CD4-positive, alpha-beta T cell (primary cell): ENCODE measurements at regions not wholly inside any gene's neighbourhood (a gene's known extent, or its start where the extent isn't known, plus 50 kb on each side); places are given as distances from the start of the nearest gene placed in this dataset.

Experiments used
- ATAC-seq: fragments of 200-7000 bp; cut with Tn5 transposase; one replicate; pipeline ENCODE4 v1.10.0; 2022; ENCODE audit warnings: mild to moderate bottlenecking; ENCODE audit not compliant: poor library complexity
- CTCF ChIA-PET: fragments of 350-600 bp; sonication (Branson Sonifier 250); formaldehyde crosslinking; loops from one replicate; lab custom pipeline; 2021; ENCODE audit warnings: antibody characterized with exemption, inconsistent platforms; lab: Charles Lee
- POLR2A ChIA-PET: fragments of 350-600 bp; sonication (Branson Sonifier 250); formaldehyde crosslinking; loops from one replicate; lab custom pipeline; 2021; ENCODE audit warnings: antibody characterized with exemption, inconsistent platforms; lab: Charles Lee
- DNase-seq, 14 experiments: peaks; one replicate each; pipeline ENCODE4 v3.0.0-alpha.2; 2013 to 2020; ENCODE audit warnings: mixed read lengths in 2 of 14
- H3K27ac ChIP-seq, 2 donors: one replicate each; pipeline versions ENCODE4 v1.5.1 to v1.7.0; 2013; ENCODE audit warnings: low read length in 2 of 2, low read depth in 1 of 2, mild to moderate bottlenecking in 1 of 2
- H3K27me3 ChIP-seq, 2 experiments: 1 replicate in 1 of 2; 2 replicates in 1 of 2; pipeline versions ENCODE4 v1.6.1 to v1.7.0; 2013; ENCODE audit warnings: low read length in 2 of 2, control low read depth in 1 of 2, mild to moderate bottlenecking in 1 of 2, moderate library complexity in 1 of 2; ENCODE audit not compliant: insufficient read depth in 2 of 2, control insufficient read depth in 1 of 2
- H3K36me3 ChIP-seq: one replicate; pipeline ENCODE4 v1.6.1; 2013; ENCODE audit warnings: low read length, control low read depth; ENCODE audit not compliant: insufficient read depth
- H3K4me1 ChIP-seq: one replicate; pipeline ENCODE4 v1.6.1; 2013; ENCODE audit warnings: low read length, control low read depth; ENCODE audit not compliant: insufficient read depth
- H3K4me3 ChIP-seq: one replicate; pipeline ENCODE4 v1.5.1; 2013; ENCODE audit warnings: mild to moderate bottlenecking, low read length, moderate library complexity
- H3K9me3 ChIP-seq, 2 experiments: 1 replicate in 1 of 2; 2 replicates in 1 of 2; pipeline versions ENCODE4 v1.6.1 to v1.7.0; 2013; ENCODE audit warnings: low read length in 2 of 2, mild to moderate bottlenecking in 2 of 2, control low read depth in 1 of 2, moderate library complexity in 1 of 2; ENCODE audit not compliant: control insufficient read depth in 1 of 2, insufficient read depth in 1 of 2
- H3K27ac Mint-ChIP-seq: one replicate; pipeline ENCODE4 v1.8.0; 2020; ENCODE audit warnings: mixed read lengths
- H3K27me3 Mint-ChIP-seq: one replicate; pipeline ENCODE4 v1.8.0; 2021; ENCODE audit warnings: mixed read lengths
- H3K36me3 Mint-ChIP-seq: one replicate; pipeline ENCODE4 v1.8.0; 2021; ENCODE audit warnings: low read depth, mixed read lengths
- H3K4me1 Mint-ChIP-seq: one replicate; pipeline ENCODE4 v1.8.0; 2021; ENCODE audit warnings: low read depth, mixed read lengths
- H3K4me3 Mint-ChIP-seq: one replicate; pipeline ENCODE4 v1.8.0; 2020; ENCODE audit warnings: mild to moderate bottlenecking, mixed read lengths
- H3K9me3 Mint-ChIP-seq: one replicate; pipeline ENCODE4 v1.8.0; 2020; ENCODE audit warnings: mixed read lengths
- CTCF ChIP-seq: fragments of 200-600 bp; IDR thresholded peaks from one replicate; pipeline ENCODE4 v1.8.0; 2022; ENCODE audit warnings: antibody characterized with exemption, mild to moderate bottlenecking
- intact Hi-C, 2 experiments: fragments of 100-400 bp; cut with DNase I in 1 of 2; cut with micrococcal nuclease in 1 of 2; formaldehyde crosslinking; loops; one replicate each; pipeline versions ENCODE4 v1.15.1 to v1.9.0; 2023 to 2025; cut with DNase I, micrococcal nuclease

GRCh38 chr6:141259807-141260206 lies 872.9 kb upstream of the GJE1 start:
- Mint-ChIP-seq H3K4me3 (no peak overlapping the region), H3K4me1 (no peaks in the 10 kb centered on the region), H3K36me3 (no peaks in the 10 kb centered on the region), H3K27me3 (no peaks in the 10 kb centered on the region), H3K9me3 (no peaks in the 10 kb centered on the region), H3K27ac (no peak overlapping the region)
- intact Hi-C loops, result loop anchor here in 1 of 2 experiments (10.0 kb wide), 1 partner anchor 1115 kb away; no protein-coding TSS in a partner anchor
- Histone ChIP-seq H3K27ac (no peak overlapping the region), H3K27me3 (no peaks in the 10 kb centered on the region), H3K4me3 (no peak overlapping the region), H3K9me3 (peaks cover 0 to 6% of the 10 kb centered on the region in 2 experiments), H3K36me3 (no peaks in the 10 kb centered on the region), H3K4me1 (no peaks in the 10 kb centered on the region)
- TF ChIP-seq CTCF, result no peak
- CTCF ChIA-PET, result no interaction called here
- ATAC-seq (no peak), DNase-seq (no peak)
- POLR2A ChIA-PET, result no interaction called here

GRCh38 chr6:141259091-141259490 lies 873.6 kb upstream of the GJE1 start:
- intact Hi-C loops, result loop anchor here in 1 of 2 experiments (10.0 kb wide), 1 partner anchor 1116 kb away; no protein-coding TSS in a partner anchor
- H3K4me1 ChIP-seq, result no peaks in the 10 kb centered on the region
- TF ChIP-seq CTCF, result no peak

DNA sequence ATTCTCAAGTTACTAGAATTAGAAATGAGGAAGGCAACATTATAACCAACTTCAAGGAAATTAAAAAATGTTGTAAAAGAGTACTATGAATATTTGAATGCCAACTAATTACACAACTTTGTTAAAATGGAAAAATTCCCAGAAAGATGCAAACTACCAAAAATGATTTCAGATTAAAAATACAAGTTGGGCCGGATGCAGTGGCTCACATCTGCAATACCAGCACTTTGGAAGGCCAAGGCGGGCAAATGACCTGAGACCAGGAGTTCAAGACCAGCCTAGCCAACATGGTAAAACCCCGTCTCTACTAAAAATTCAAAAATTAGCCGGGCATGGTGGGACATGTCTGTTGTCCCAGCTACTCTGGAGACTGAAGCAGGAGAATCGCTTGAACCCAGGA lies 874.2 kb upstream of the GJE1 start:
- H3K4me1 Mint-ChIP-seq, result no peaks in the 10 kb centered on the region
- DNase-seq (no peak), ATAC-seq (no peak)
- Histone ChIP-seq H3K27ac (no peak overlapping the region), H3K36me3 (no peaks in the 10 kb centered on the region), H3K4me3 (no peak overlapping the region), H3K9me3 (peaks cover 0 to 6% of the 10 kb centered on the region in 2 experiments), H3K4me1 (no peaks in the 10 kb centered on the region), H3K27me3 (no peaks in the 10 kb centered on the region)
- POLR2A ChIA-PET, result no interaction called here
- no peaks in the 10 kb centered on the region for H3K9me3 Mint-ChIP-seq
- H3K4me3 Mint-ChIP-seq, result no peak overlapping the region
- CTCF ChIA-PET, result no interaction called here
- TF ChIP-seq CTCF, result no peak
- intact Hi-C loops, result loop anchor here in 1 of 2 experiments (10.0 kb wide), 1 partner anchor 1116 kb away; no protein-coding TSS in a partner anchor
- H3K27me3 Mint-ChIP-seq, result no peaks in the 10 kb centered on the region
- H3K36me3 Mint-ChIP-seq, result no peaks in the 10 kb centered on the region
- H3K27ac Mint-ChIP-seq, result no peak overlapping the region

More at GRCh38 chr6:141259091-141259490, 873.6 kb upstream of the GJE1 start:
- ATAC-seq (no peak), DNase-seq (no peak)
- peaks cover 0 to 6% of the 10 kb centered on the region in 2 experiments for H3K9me3 ChIP-seq
- ChIA-PET CTCF (no interaction called here), POLR2A (no interaction called here)
- no peaks in the 10 kb centered on the region for H3K36me3 Mint-ChIP-seq
- H3K4me3 Mint-ChIP-seq, result no peak overlapping the region
- no peak overlapping the region for H3K4me3 ChIP-seq
- H3K36me3 ChIP-seq, result no peaks in the 10 kb centered on the region
- no peaks in the 10 kb centered on the region for H3K4me1 Mint-ChIP-seq
- H3K27me3 ChIP-seq, result no peaks in the 10 kb centered on the region
- no peaks in the 10 kb centered on the region for H3K27me3 Mint-ChIP-seq
- no peak overlapping the region for H3K27ac Mint-ChIP-seq
- H3K9me3 Mint-ChIP-seq, result no peaks in the 10 kb centered on the region
- no peak overlapping the region for H3K27ac ChIP-seq
